Hematopoietic multipotent progenitor cell (in vitro differentiated cells): ENCODE measurements at regions not wholly inside any gene's neighbourhood (a gene's known extent, or its start where the extent isn't known, plus 50 kb on each side); places are given as distances from the start of the nearest gene placed in this dataset.

ENCODE experiments used
- DNase-seq, 3 donors: peaks; one replicate each; pipeline ENCODE4 v3.0.0-alpha.2; 2011 to 2015; ENCODE audit warnings: low read depth in 2 of 3, low spot score in 2 of 3

DNA sequence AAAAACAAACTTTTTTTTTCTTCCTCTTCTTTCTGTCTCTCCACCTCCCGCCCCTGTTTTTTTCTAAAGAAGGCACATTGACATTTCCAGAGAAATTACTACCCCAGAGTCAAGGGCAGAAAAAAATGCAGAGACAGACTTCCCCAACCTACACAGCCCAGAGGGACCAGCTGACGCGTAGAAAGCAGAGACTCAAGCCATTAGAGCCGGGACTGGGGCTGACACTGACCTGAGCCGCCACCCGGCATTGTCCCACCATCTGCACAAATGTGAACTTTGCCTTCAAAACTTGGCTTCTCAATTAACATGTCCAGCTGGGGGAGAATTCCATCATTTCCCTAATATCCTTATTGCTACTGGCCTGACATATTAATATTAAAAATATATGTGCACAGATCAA lies 385.6 kb downstream of the NR2F2 start:
- no peak for DNase-seq

GRCh38 chr15:96716478-96716877 lies 386.0 kb downstream of the NR2F2 start:
- DNase-seq, result no peak

DNA sequence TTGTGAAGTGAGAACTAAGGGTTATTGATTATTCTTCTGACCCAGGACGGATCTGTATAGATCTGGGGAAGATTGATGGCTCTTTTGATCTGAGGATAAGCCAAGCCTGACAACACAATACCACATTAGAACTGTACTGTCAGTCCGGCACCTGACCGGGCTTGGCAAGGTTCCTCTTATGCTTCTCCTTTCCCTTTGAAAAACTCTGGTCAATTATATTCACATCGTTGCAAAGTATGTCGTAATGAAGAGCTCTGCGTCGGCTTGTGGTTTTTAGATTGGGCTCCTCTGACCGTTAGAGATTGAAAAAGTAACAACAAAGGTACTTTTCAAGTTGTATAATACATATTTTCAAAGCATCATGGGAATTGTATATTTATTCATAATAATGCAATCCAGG lies 389.8 kb downstream of the NR2F2 start:
- DNase-seq, result no peak

- DNase-seq, result no peak
Measured at GRCh38 chr15:96720656-96721055, 390.2 kb downstream of the NR2F2 start.

DNA sequence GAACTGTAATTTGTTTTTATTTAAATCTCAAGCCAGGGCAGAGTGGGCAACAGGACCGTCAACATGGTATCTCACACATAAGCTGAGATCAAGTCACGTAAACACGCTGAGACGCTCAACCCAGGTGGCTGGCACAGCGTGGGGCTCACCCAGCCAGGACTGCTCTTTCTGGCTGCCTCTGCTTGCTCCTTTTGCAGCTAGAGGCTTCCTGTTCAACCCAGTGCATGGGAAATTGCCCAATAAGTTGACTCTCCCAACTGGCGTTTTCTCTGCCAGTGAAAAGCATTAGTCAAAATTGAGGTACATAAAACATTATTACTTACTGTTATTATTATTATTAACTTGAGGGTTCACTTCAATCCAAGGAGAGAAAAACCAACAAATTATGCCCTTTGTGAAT lies 398.1 kb downstream of the NR2F2 start:
- no peak for DNase-seq

DNA sequence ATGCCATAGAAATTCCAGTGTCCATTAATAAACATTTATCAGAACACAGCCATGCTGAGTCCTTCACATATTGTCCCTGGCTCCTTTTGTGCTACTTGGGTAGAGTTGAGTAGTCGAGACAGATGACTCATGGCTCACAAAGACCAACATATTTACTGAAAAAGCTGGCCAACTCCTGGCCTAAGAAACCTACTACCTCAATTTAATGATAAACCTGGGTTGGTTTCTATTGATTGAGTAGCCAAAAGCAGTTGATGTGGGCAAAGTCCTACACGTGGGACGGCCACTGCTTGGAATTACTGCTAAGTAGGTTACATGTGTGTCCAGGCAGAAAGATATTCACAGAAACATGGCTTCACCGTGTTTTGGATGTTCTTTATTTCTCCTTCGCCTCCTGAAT lies 402.2 kb downstream of the NR2F2 start:
- DNase-seq, result no peak

GRCh38 chr15:96733721-96734120 lies 403.2 kb downstream of the NR2F2 start:
- DNase-seq, result no peak

GRCh38 chr15:96735632-96736240 lies 405.2 kb downstream of the NR2F2 start:
- DNase-seq, result no peak

DNA sequence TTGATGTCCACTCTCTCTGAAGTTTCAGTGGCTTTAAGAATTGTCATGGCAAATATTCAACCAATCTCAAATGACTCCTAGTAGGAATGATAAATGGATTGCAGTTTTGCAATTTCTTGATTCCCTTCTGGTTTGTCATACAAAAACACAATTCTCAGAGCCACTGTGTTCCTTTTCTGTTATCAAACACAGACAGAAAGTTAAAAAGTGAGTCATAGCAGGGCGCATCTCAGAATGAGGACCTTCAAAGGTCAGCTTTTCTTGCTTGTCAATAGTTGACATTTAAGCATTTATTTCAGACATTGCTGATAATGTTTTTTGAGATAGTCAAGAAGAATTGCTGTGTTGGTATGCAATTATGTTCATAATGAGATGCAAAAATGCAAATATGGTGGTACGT lies 405.9 kb downstream of the NR2F2 start:
- DNase-seq, result no peak

DNA sequence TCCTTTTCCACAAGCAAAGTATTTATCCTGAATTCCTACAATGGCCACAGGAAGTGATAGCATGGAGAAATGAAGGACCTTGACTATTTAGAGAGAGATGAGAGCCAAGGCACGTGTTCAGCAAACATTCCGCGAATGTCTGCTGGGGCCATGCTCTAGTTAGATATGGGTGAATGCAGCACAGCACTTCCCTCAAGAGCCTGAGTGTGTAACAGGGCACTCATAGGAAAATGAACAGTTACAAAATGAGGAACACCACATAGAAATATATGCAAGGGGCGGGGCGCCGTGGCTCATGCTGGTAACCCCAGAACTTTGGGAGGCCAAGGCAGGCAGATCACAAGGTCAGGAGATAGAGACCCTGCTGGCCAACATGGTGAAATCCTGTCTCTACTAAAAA lies 406.9 kb downstream of the NR2F2 start:
- no peak for DNase-seq

DNA sequence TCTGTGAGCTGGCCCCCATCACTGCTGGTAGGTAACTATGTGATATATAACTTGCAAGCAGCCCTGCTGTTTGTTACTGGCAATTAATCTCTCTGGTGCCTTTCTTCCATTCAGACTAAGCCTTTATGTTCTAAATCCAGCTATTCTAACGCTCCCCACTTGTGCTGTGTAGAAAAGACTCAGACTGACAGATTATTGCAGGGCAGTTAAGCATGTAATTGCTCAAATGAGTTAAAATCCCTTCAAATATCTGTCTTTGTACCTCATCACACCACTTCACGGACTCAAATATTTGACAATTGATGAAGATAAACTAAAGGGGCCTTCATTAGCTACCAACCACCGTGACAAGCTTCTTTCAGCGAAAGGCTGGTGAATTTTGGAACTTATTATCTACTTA lies 416.2 kb downstream of the NR2F2 start:
- no peak for DNase-seq

DNA sequence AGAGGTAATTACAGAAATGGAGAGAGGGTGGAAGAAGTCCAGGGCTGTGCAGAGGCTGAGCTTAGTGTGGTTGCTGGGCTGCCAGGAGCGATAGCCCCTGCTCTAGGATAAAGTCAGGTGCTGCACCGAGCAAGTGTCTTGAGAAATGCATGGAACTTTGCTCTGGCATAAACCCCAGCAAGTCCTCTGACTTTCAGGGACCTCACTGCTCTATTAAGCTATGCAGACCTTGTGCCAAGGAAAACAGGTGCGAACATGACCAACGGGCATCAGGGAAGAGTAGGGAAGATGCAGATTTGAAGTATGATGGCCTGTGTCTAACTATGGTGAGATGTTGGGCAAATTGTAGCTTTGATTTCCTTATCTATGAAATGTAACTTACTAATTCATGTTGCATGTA lies 416.8 kb downstream of the NR2F2 start:
- no peak for DNase-seq

- DNase-seq, result no peak
Measured at GRCh38 chr15:96750361-96750760, 419.9 kb downstream of the NR2F2 start.

DNA sequence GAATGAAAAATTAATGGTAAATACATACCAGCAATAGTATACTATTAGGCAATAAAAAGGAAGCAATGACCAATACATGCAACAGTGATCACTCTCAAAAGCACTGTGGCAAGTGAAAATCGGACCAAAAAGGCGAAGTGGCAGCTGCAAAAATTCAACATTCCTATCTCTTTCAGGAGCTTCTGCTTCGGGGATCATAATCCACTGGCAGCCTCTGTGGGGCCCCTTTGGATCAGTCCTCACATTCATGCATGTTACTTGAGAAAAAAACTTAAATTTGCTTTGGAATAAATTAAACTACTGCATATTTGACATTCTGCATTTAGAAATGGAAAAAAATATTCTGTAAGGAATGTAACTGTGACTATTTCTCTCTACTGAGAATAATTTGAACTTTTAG lies 425.6 kb downstream of the NR2F2 start:
- no peak for DNase-seq

DNA sequence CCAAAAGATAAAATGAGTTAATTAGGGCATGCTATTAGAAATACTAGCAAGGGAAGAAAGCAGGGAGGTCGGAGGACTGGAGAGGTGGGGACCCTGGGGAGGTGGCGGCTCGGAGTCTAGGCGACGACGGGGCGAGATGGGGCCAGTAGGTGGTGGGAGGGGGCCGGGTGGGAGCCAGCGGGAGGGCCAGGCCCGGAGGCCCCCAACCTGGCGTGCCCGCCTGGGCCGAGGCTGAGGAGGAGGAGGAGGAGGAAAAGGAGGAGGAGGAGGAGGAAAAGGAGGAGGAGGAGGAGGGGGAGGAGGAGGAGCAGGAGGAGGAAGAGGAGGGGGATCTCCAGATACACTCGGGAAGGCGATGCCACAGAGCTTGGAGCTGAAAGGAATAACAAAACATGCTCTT lies 426.2 kb downstream of the NR2F2 start:
- DNase-seq, result no peak

GRCh38 chr15:96762566-96762965 lies 432.1 kb downstream of the NR2F2 start:
- DNase-seq, result no peak

DNA sequence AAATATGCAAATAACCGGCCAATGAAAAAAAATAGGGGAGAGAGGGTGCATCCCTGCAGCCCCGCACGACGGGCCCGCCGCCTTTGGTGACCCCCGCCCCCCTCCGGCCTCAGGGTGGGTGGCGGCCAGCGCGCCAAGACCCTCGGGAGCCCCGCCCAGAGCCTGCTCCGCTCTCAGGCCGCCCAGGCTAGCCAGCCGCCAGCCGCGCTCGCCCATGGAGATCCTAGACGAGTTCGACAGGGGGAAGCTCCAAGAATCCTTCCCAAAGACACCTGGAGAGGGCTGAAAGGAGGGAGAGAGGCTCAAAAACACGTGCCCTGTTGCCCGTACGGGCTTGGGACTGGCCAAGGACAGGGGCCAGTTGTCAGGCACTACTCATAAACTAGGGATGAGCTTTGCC lies 434.0 kb downstream of the NR2F2 start:
- DNase-seq, result no peak

DNA sequence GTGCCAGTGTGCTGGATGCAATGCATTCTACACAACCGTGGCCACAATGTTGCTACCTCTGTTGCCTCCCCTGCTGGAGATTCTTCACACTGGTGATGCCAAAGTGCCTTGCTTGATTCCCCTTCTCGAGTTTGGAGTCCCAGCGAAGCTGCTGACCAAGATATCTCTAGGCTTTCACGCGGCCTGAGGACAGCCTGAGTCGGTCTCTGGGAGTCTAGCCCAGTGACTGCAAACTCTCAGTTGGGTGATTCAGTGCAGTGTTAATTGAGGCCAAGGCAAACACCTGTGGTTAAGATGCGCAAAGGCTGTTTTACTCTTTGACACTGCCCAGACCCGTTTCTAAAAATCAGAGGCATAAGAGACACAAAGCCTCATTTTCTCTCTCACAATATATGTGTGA lies 434.4 kb downstream of the NR2F2 start:
- no peak for DNase-seq

GRCh38 chr15:96766366-96766765 lies 435.9 kb downstream of the NR2F2 start:
- DNase-seq, result no peak

DNA sequence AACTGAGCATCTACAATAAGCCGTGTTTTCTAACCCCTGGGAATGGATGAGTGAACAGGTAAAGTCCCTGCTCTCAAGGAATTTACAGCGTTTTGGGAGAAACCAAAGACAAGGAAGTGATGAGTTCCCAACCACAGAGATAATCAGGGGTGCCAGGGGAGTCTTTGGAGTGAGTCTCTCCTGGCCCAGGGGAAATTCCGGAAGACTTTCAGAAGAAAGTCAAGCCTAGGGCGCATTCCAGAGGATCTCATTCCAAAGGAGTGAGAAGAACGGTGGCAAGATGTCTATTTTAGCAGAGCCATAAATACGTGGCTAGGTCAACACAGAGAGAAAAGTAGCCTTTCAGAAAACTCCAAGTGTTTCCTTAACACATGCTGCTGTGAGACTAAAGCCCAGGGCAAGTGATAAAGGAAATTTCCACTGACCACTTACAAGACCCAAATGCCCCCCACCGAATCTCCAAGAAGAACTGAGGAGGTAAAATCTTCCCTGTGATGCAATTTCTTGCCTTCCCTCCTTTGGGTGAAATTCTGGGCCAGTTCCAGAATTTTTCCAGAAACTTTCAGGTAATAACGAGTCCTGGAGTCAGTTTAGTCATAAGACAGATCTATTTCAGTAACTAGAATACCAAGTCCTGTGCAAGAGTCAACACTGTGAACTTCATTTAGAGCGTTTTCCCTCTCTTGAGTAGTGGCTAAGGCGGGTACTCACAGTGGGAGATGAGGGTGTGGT lies 437.4 kb downstream of the NR2F2 start:
- DNase-seq, result no peak

- DNase-seq, result no peak
Measured at GRCh38 chr15:96768435-96768789, 437.9 kb downstream of the NR2F2 start.

GRCh38 chr15:96771035-96771434 lies 440.5 kb downstream of the NR2F2 start:
- no peak for DNase-seq

- DNase-seq, result no peak
Measured at GRCh38 chr15:96774216-96774615, 443.7 kb downstream of the NR2F2 start.
